ENCODE measurements at regions not wholly inside any gene's neighbourhood (a gene's known extent, or its start where the extent isn't known, plus 50 kb on each side); places are given as distances from the start of the nearest gene placed in this dataset.

DNA sequence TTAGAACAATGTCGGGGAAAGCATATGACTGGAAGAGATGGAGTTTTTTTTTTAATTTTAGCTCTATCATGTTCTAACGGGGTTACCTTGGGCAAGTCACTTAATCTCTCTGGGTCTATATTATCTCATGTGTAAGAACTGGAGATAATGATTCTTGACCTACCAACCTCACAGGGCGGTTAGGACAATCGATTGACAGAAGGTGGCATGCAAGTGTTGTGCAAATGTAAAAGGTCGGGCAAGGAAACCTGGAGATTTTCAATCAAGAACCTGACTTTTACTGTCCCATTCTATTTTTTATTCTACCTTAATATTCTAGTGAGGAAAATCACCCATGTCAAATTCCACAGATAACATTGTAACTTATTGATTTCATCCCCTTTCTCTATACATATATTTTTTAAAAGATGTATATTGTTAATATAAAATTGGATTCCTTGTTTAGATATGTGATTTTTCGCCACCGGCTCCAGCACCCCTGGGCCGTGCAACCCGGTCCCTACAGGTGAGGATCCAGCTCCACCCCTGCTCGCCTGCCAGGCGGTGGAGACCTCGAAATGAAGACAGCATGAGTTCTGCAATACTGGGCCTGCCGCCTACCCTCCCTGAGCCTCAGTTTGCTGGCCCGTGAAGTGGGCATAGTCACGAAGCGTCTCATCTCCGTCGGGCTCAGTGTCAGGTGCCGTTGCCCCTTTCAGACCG is 497.6 kb upstream of the PHF14 start:
- Histone ChIP-seq H3K9me1 (ENCODE audit: control insufficient read depth, extremely low read depth, insufficient read depth, low read length) (no peaks in the 10 kb centered on the region), H2AFZ (ENCODE audit: control insufficient read depth, low read length) (no peak overlapping the region), H3K9me3 (ENCODE audit: control insufficient read depth, low read depth, low read length) (peaks cover 1% of the 10 kb centered on the region), H3K27me3 (ENCODE audit: control insufficient read depth, extremely low read depth, insufficient read depth, low read length) (no peaks in the 10 kb centered on the region), H3K36me3 (ENCODE audit: control insufficient read depth in 2 of 2, extremely low read depth in 1 of 2, insufficient read depth in 2 of 2, low read length in 2 of 2) (no peaks in the 10 kb centered on the region), H3K4me3 (ENCODE audit: control insufficient read depth in 2 of 3, extremely low read depth in 1 of 3, insufficient read depth in 2 of 3, low read depth in 1 of 3, low read length in 3 of 3) (no peak overlapping the region), H3K27ac (ENCODE audit: control insufficient read depth, insufficient read depth, low read length) (no peak overlapping the region), H3K9ac (ENCODE audit: control insufficient read depth, extremely low read depth, insufficient read depth, low read length) (no peak overlapping the region), H3K4me1 (ENCODE audit: control insufficient read depth, extremely low read depth, insufficient read depth, low read length) (no peaks in the 10 kb centered on the region), H3K4me2 (ENCODE audit: control insufficient read depth, extremely low read depth, insufficient read depth, low read depth, low read length) (no peak overlapping the region), H3K79me2 (ENCODE audit: control insufficient read depth, insufficient read depth, low read length) (no peaks in the 10 kb centered on the region), H4K20me1 (ENCODE audit: control insufficient read depth, extremely low read depth, insufficient read depth, low read length) (no peaks in the 10 kb centered on the region)
- no peak for TF ChIP-seq EZH2 (IDR thresholded peaks at IDR 0.05; ENCODE audit: low read length)
- TF ChIP-seq CTCF (optimal IDR thresholded peaks at IDR 0.05 in 1 of 3, IDR thresholded peaks at IDR 0.05 in 1 of 3, conservative IDR thresholded peaks at IDR 0.05 in 1 of 3; ENCODE audit: extremely low read depth in 1 of 3, insufficient read depth in 2 of 3, low read length in 3 of 3) = no peak
- FAIRE-seq (no peak), DNase-seq (ENCODE audit: low read depth, low spot score) (no peak)
- dilution Hi-C loops (cut with MboI; ENCODE audit: extremely low pct_ligation_motif_present, low sequenced_read_pairs) = no loop called here

GRCh38 chr7:10476642-10477041 is 497.0 kb upstream of the PHF14 start:
- Histone ChIP-seq H3K79me2 (ENCODE audit: control insufficient read depth, insufficient read depth, low read length) (no peaks in the 10 kb centered on the region), H3K27me3 (ENCODE audit: control insufficient read depth, extremely low read depth, insufficient read depth, low read length) (no peaks in the 10 kb centered on the region)
- TF ChIP-seq CTCF (optimal IDR thresholded peaks at IDR 0.05 in 1 of 3, IDR thresholded peaks at IDR 0.05 in 1 of 3, conservative IDR thresholded peaks at IDR 0.05 in 1 of 3; ENCODE audit: extremely low read depth in 1 of 3, insufficient read depth in 2 of 3, low read length in 3 of 3) (no peak), EZH2 (IDR thresholded peaks at IDR 0.05; ENCODE audit: low read length) (no peak)

More at GRCh38 chr7:10476642-10477041, 497.0 kb upstream of the PHF14 start:
- Histone ChIP-seq H3K4me3 (ENCODE audit: control insufficient read depth in 2 of 3, extremely low read depth in 1 of 3, insufficient read depth in 2 of 3, low read depth in 1 of 3, low read length in 3 of 3) (no peak overlapping the region), H3K4me1 (ENCODE audit: control insufficient read depth, extremely low read depth, insufficient read depth, low read length) (no peaks in the 10 kb centered on the region), H2AFZ (ENCODE audit: control insufficient read depth, low read length) (no peak overlapping the region), H3K9ac (ENCODE audit: control insufficient read depth, extremely low read depth, insufficient read depth, low read length) (no peak overlapping the region), H3K4me2 (ENCODE audit: control insufficient read depth, extremely low read depth, insufficient read depth, low read depth, low read length) (no peak overlapping the region), H3K9me3 (ENCODE audit: control insufficient read depth, low read depth, low read length) (peaks cover 1% of the 10 kb centered on the region), H3K36me3 (ENCODE audit: control insufficient read depth in 2 of 2, extremely low read depth in 1 of 2, insufficient read depth in 2 of 2, low read length in 2 of 2) (no peaks in the 10 kb centered on the region), H4K20me1 (ENCODE audit: control insufficient read depth, extremely low read depth, insufficient read depth, low read length) (no peaks in the 10 kb centered on the region), H3K27ac (ENCODE audit: control insufficient read depth, insufficient read depth, low read length) (no peak overlapping the region), H3K9me1 (ENCODE audit: control insufficient read depth, extremely low read depth, insufficient read depth, low read length) (no peaks in the 10 kb centered on the region)
- FAIRE-seq (no peak), DNase-seq (ENCODE audit: low read depth, low spot score) (no peak)
- dilution Hi-C loops (cut with MboI; ENCODE audit: extremely low pct_ligation_motif_present, low sequenced_read_pairs) = no loop called here

Measured in keratinocyte (primary cell).